Endothelial cell of umbilical vein (primary cell): ENCODE measurements at regions not wholly inside any gene's neighbourhood (a gene's known extent, or its start where the extent isn't known, plus 50 kb on each side); places are given as distances from the start of the nearest gene placed in this dataset.

Experiments used
- BruUV-seq: library from RNA; stranded (reverse); fragments of 400-500 nt; replicated peaks from 2 replicates; lab custom pipeline; 2021; lab: Mats Ljungman, UMichigan
- CTCF ChIA-PET: fragments of 300-600, 350-600 bp; sonication (Branson Sonifier 250); formaldehyde crosslinking; loops from one replicate; lab custom pipeline; 2021; ENCODE audit warnings: antibody characterized with exemption, inconsistent platforms; lab: Charles Lee
- POLR2A ChIA-PET: fragments of 300-600, 350-600 bp; sonication (Branson Sonifier 250); formaldehyde crosslinking; loops from one replicate; lab custom pipeline; 2021; ENCODE audit warnings: antibody characterized with exemption, inconsistent platforms; lab: Charles Lee
- DNase-seq: peaks from one replicate; pipeline ENCODE4 v3.0.0-alpha.2; 2011; ENCODE audit warnings: low read depth, low spot score
- FAIRE-seq: peaks from 2 replicates; lab custom pipeline; 2011; peaks lifted over from hg19 to GRCh38; lab: Jason Lieb, UNC
- H2AFZ ChIP-seq: 2 replicates; pipeline ENCODE4 v1.6.0; 2012; ENCODE audit warnings: low read depth, low read length, control low read depth, inconsistent platforms
- H3K27ac ChIP-seq: 2 replicates; pipeline ENCODE4 v1.5.1; 2011; ENCODE audit warnings: low read depth, mild to moderate bottlenecking, control low read depth, low read length, moderate library complexity; ENCODE audit not compliant: insufficient read depth
- H3K27me3 ChIP-seq, 2 experiments: 2 replicates each; pipeline versions ENCODE4 v1.6.0 to v1.6.1; 2011; ENCODE audit warnings: low read length in 2 of 2, mixed read lengths in 1 of 2; ENCODE audit not compliant: control insufficient read depth in 2 of 2, insufficient read depth in 2 of 2
- H3K36me3 ChIP-seq, 2 experiments: 2 replicates in 1 of 2; 3 replicates in 1 of 2; pipeline ENCODE4 v1.5.1; 2011; ENCODE audit warnings: low read length in 2 of 2, mild to moderate bottlenecking in 1 of 2, moderate library complexity in 1 of 2; ENCODE audit not compliant: control insufficient read depth in 2 of 2, insufficient read depth in 2 of 2; ENCODE audit errors: extremely low read depth in 1 of 2
- H3K4me1 ChIP-seq: 3 replicates; pipeline ENCODE4 v1.5.1; 2011; ENCODE audit warnings: mild to moderate bottlenecking, low read length; ENCODE audit not compliant: control insufficient read depth, insufficient read depth; ENCODE audit errors: extremely low read depth
- H3K4me2 ChIP-seq: 2 replicates; pipeline ENCODE4 v1.6.1; 2011; ENCODE audit warnings: low read length, control low read depth, mixed read lengths; ENCODE audit not compliant: insufficient read depth
- H3K4me3 ChIP-seq, 3 experiments: fragments of 200-600 bp in 1 of 3; sonication (generic), shearing (Covaris generic) in 1 of 3; replicated peaks in 1 of 3; 2 replicates each; pipeline ENCODE4 v1.5.1; 2011 to 2016; ENCODE audit warnings: control low read depth in 3 of 3, low read length in 3 of 3, mild to moderate bottlenecking in 2 of 3, inconsistent platforms in 1 of 3, low read depth in 1 of 3, moderate library complexity in 1 of 3; ENCODE audit not compliant: insufficient read depth in 1 of 3
- H3K79me2 ChIP-seq: 2 replicates; pipeline ENCODE4 v1.6.0; 2012; ENCODE audit warnings: low read length, inconsistent platforms; ENCODE audit not compliant: control insufficient read depth, insufficient read depth
- H3K9ac ChIP-seq: replicated peaks from 2 replicates; pipeline ENCODE3; 2011; ENCODE audit warnings: low read length, control low read depth; ENCODE audit not compliant: insufficient read depth; ENCODE audit errors: extremely low read depth
- H3K9me1 ChIP-seq: replicated peaks from 3 replicates; pipeline ENCODE4 v1.6.0; 2011; ENCODE audit warnings: mild to moderate bottlenecking, low read length; ENCODE audit not compliant: control insufficient read depth, insufficient read depth; ENCODE audit errors: extremely low read depth
- H3K9me3 ChIP-seq: replicated peaks from 2 replicates; pipeline ENCODE4 v1.5.1; 2012; ENCODE audit warnings: low read length, inconsistent platforms; ENCODE audit not compliant: control insufficient read depth, insufficient read depth
- H4K20me1 ChIP-seq: replicated peaks from 2 replicates; pipeline ENCODE3; 2011; ENCODE audit warnings: mild to moderate bottlenecking, low read length; ENCODE audit not compliant: control insufficient read depth, insufficient read depth; ENCODE audit errors: extremely low read depth
- EZH2 ChIP-seq: IDR thresholded peaks from 2 replicates; pipeline ENCODE4 v1.6.1; 2012; ENCODE audit warnings: borderline replicate concordance, low read depth, mild to moderate bottlenecking, moderate library complexity, low read length, inconsistent platforms; ENCODE audit not compliant: severe bottlenecking
- FOS ChIP-seq: IDR thresholded peaks from 2 replicates; pipeline ENCODE4 v1.6.1; 2011; ENCODE audit warnings: mild to moderate bottlenecking, low read length, moderate library complexity, borderline replicate concordance; ENCODE audit not compliant: insufficient read depth
- GATA2 ChIP-seq: IDR thresholded peaks from 2 replicates; pipeline ENCODE4 v1.7.0; 2011; ENCODE audit warnings: low read depth, mild to moderate bottlenecking, moderate library complexity, mixed read lengths, low read length; ENCODE audit not compliant: insufficient read length, insufficient read depth
- JUN ChIP-seq: IDR thresholded peaks from 2 replicates; pipeline ENCODE4 v1.6.1; 2011; ENCODE audit warnings: borderline replicate concordance, low read depth; ENCODE audit not compliant: insufficient read length, insufficient read depth
- MYC ChIP-seq: IDR thresholded peaks from one replicate; pipeline ENCODE4 v1.6.1; 2011; ENCODE audit warnings: mild to moderate bottlenecking, low read depth, low read length
- POLR2A ChIP-seq: IDR thresholded peaks from 2 replicates; pipeline ENCODE4 v1.6.1; 2012; ENCODE audit warnings: low read depth, mild to moderate bottlenecking, control low read depth, low read length
- POLR2AphosphoS5 ChIP-seq: IDR thresholded peaks from 2 replicates; pipeline ENCODE4 v1.6.1; 2012; ENCODE audit warnings: low read depth, mild to moderate bottlenecking, control low read depth, low read length, moderate library complexity; ENCODE audit not compliant: insufficient read depth
- dilution Hi-C: fragments of 300-500 bp; cut with MboI; formaldehyde crosslinking; loops from one replicate; pipeline ENCODE4 v1.15.0; 2019; ENCODE audit warnings: low sequenced_read_pairs; ENCODE audit not compliant: extremely low pct_ligation_motif_present
- intact Hi-C: fragments of 100-400 bp; cut with micrococcal nuclease; formaldehyde crosslinking; loops from one replicate; pipeline ENCODE4 v1.10.0; 2022
- TF ChIP-seq, protein P1 (sequence below): IDR thresholded peaks from 2 replicates; pipeline ENCODE4 v1.6.1; 2011; ENCODE audit not compliant: insufficient read depth, insufficient read length
- TF ChIP-seq, protein P2 (sequence below), 2 donors: IDR thresholded peaks; 1 replicate in 1 of 2; 2 replicates in 1 of 2; pipeline ENCODE4 v1.5.1; 2011; ENCODE audit warnings: low read length in 2 of 2, mild to moderate bottlenecking in 2 of 2, moderate library complexity in 2 of 2, control low read depth in 1 of 2, inconsistent platforms in 1 of 2, low read depth in 1 of 2; ENCODE audit not compliant: insufficient read depth in 1 of 2; ENCODE audit errors: extremely low read depth in 1 of 2

DNA sequence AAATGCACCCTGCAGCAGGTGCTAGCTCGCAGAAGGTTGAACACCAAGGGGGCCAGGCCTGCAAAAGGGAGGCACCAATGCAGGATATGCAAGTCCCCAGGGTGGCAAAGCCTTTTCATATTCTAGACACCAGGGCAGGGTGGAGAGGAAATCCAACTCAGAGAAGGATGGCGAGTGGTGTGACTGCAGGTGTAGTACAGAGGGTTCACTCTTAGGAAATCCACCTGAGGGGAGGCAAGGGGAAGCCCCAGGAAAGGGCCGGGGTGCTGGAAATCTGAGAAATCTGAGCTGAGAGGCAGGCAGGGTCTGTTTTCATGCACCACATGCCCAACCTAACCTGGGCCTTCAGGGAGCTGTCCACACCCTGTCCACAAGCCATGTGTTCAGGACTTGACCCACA is 163.2 kb upstream of the CTTNBP2NL start:
- Histone ChIP-seq H3K27ac (no peak overlapping the region), H3K4me1 (no peaks in the 10 kb centered on the region), H3K27me3 (no peaks in the 10 kb centered on the region), H3K79me2 (no peaks in the 10 kb centered on the region), H2AFZ (no peak overlapping the region), H3K4me3 (no peak overlapping the region), H3K9me1 (no peaks in the 10 kb centered on the region), H3K9ac (no peak overlapping the region), H3K4me2 (no peak overlapping the region), H3K9me3 (no peaks in the 10 kb centered on the region), H3K36me3 (no peaks in the 10 kb centered on the region), H4K20me1 (no peaks in the 10 kb centered on the region)
- ChIA-PET CTCF (interaction anchor here (1.1 kb wide), 1 partner anchor 66 kb away, joined by 3 read pairs; no protein-coding TSS in a partner anchor), POLR2A (no interaction called here)
- no peak for TF ChIP-seq POLR2A
- no peak for TF ChIP-seq GATA2
- TF ChIP-seq JUN: no peak
- TF ChIP-seq, protein P1, sequence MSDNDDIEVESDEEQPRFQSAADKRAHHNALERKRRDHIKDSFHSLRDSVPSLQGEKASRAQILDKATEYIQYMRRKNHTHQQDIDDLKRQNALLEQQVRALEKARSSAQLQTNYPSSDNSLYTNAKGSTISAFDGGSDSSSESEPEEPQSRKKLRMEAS: no peak
- TF ChIP-seq, protein P2, sequence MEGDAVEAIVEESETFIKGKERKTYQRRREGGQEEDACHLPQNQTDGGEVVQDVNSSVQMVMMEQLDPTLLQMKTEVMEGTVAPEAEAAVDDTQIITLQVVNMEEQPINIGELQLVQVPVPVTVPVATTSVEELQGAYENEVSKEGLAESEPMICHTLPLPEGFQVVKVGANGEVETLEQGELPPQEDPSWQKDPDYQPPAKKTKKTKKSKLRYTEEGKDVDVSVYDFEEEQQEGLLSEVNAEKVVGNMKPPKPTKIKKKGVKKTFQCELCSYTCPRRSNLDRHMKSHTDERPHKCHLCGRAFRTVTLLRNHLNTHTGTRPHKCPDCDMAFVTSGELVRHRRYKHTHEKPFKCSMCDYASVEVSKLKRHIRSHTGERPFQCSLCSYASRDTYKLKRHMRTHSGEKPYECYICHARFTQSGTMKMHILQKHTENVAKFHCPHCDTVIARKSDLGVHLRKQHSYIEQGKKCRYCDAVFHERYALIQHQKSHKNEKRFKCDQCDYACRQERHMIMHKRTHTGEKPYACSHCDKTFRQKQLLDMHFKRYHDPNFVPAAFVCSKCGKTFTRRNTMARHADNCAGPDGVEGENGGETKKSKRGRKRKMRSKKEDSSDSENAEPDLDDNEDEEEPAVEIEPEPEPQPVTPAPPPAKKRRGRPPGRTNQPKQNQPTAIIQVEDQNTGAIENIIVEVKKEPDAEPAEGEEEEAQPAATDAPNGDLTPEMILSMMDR (IDR thresholded peaks at IDR 0.05; ENCODE audit: extremely low read depth in 1 of 2, insufficient read depth in 1 of 2, low read depth in 1 of 2, low read length in 2 of 2): no peak
- TF ChIP-seq MYC: no peak
- no peak for TF ChIP-seq POLR2AphosphoS5
- no peak for TF ChIP-seq FOS
- no peak for TF ChIP-seq EZH2
- intact Hi-C loops: no loop called here
- no TSS peak for BruUV-seq
- no peak for DNase-seq
- dilution Hi-C loops: no loop called here
- FAIRE-seq: no peak
